CD4-positive, alpha-beta T cell (primary cell): ENCODE measurements at regions not wholly inside any gene's neighbourhood (a gene's known extent, or its start where the extent isn't known, plus 50 kb on each side); places are given as distances from the start of the nearest gene placed in this dataset.

Experiments used
- ATAC-seq: fragments of 200-7000 bp; cut with Tn5 transposase; one replicate; pipeline ENCODE4 v1.10.0; 2022; ENCODE audit warnings: mild to moderate bottlenecking; ENCODE audit not compliant: poor library complexity
- CTCF ChIA-PET: fragments of 350-600 bp; sonication (Branson Sonifier 250); formaldehyde crosslinking; loops from one replicate; lab custom pipeline; 2021; ENCODE audit warnings: antibody characterized with exemption, inconsistent platforms; lab: Charles Lee
- POLR2A ChIA-PET: fragments of 350-600 bp; sonication (Branson Sonifier 250); formaldehyde crosslinking; loops from one replicate; lab custom pipeline; 2021; ENCODE audit warnings: antibody characterized with exemption, inconsistent platforms; lab: Charles Lee
- DNase-seq, 14 experiments: peaks; one replicate each; pipeline ENCODE4 v3.0.0-alpha.2; 2013 to 2020; ENCODE audit warnings: mixed read lengths in 2 of 14
- H3K27ac ChIP-seq, 2 donors: one replicate each; pipeline versions ENCODE4 v1.5.1 to v1.7.0; 2013; ENCODE audit warnings: low read length in 2 of 2, low read depth in 1 of 2, mild to moderate bottlenecking in 1 of 2
- H3K27me3 ChIP-seq, 2 experiments: 1 replicate in 1 of 2; 2 replicates in 1 of 2; pipeline versions ENCODE4 v1.6.1 to v1.7.0; 2013; ENCODE audit warnings: low read length in 2 of 2, control low read depth in 1 of 2, mild to moderate bottlenecking in 1 of 2, moderate library complexity in 1 of 2; ENCODE audit not compliant: insufficient read depth in 2 of 2, control insufficient read depth in 1 of 2
- H3K36me3 ChIP-seq: one replicate; pipeline ENCODE4 v1.6.1; 2013; ENCODE audit warnings: low read length, control low read depth; ENCODE audit not compliant: insufficient read depth
- H3K4me1 ChIP-seq: one replicate; pipeline ENCODE4 v1.6.1; 2013; ENCODE audit warnings: low read length, control low read depth; ENCODE audit not compliant: insufficient read depth
- H3K4me3 ChIP-seq: one replicate; pipeline ENCODE4 v1.5.1; 2013; ENCODE audit warnings: mild to moderate bottlenecking, low read length, moderate library complexity
- H3K9me3 ChIP-seq, 2 experiments: 1 replicate in 1 of 2; 2 replicates in 1 of 2; pipeline versions ENCODE4 v1.6.1 to v1.7.0; 2013; ENCODE audit warnings: low read length in 2 of 2, mild to moderate bottlenecking in 2 of 2, control low read depth in 1 of 2, moderate library complexity in 1 of 2; ENCODE audit not compliant: control insufficient read depth in 1 of 2, insufficient read depth in 1 of 2
- H3K27ac Mint-ChIP-seq: one replicate; pipeline ENCODE4 v1.8.0; 2020; ENCODE audit warnings: mixed read lengths
- H3K27me3 Mint-ChIP-seq: one replicate; pipeline ENCODE4 v1.8.0; 2021; ENCODE audit warnings: mixed read lengths
- H3K36me3 Mint-ChIP-seq: one replicate; pipeline ENCODE4 v1.8.0; 2021; ENCODE audit warnings: low read depth, mixed read lengths
- H3K4me1 Mint-ChIP-seq: one replicate; pipeline ENCODE4 v1.8.0; 2021; ENCODE audit warnings: low read depth, mixed read lengths
- H3K4me3 Mint-ChIP-seq: one replicate; pipeline ENCODE4 v1.8.0; 2020; ENCODE audit warnings: mild to moderate bottlenecking, mixed read lengths
- H3K9me3 Mint-ChIP-seq: one replicate; pipeline ENCODE4 v1.8.0; 2020; ENCODE audit warnings: mixed read lengths
- intact Hi-C, 2 experiments: fragments of 100-400 bp; cut with DNase I in 1 of 2; cut with micrococcal nuclease in 1 of 2; formaldehyde crosslinking; loops; one replicate each; pipeline versions ENCODE4 v1.15.1 to v1.9.0; 2023 to 2025; cut with DNase I, micrococcal nuclease
- TF ChIP-seq, protein P1 (sequence below): fragments of 200-600 bp; IDR thresholded peaks from one replicate; pipeline ENCODE4 v1.8.0; 2022; ENCODE audit warnings: antibody characterized with exemption, mild to moderate bottlenecking

DNA sequence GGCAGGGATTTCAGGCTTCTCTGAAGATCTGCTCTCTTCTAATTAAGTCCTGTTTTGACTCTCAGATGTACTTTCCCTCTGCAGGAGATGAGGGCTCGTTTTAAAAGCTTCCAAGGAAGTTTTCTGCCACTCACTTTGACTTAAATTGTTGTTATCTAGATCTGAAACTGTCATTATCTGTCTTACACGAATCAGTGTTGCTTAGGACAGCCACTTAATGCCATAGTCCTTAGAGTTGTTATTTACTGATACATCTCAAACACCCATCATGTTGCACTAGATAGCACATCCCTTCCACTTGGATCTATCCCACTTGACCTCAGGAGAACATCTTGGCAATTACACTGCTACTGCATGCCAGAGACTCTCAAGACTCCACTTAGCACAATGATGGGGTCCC is 86.9 kb upstream of the FAT3 start:
- Histone ChIP-seq H3K36me3 (no peaks in the 10 kb centered on the region), H3K9me3 (no peaks in the 10 kb centered on the region), H3K27ac (no peak overlapping the region), H3K4me1 (no peaks in the 10 kb centered on the region), H3K27me3 (no peaks in the 10 kb centered on the region), H3K4me3 (no peak overlapping the region)
- H3K27ac Mint-ChIP-seq: no peak overlapping the region
- H3K36me3 Mint-ChIP-seq: no peaks in the 10 kb centered on the region
- POLR2A ChIA-PET: no interaction called here
- no peaks in the 10 kb centered on the region for H3K27me3 Mint-ChIP-seq
- CTCF ChIA-PET: no interaction called here
- TF ChIP-seq, protein P1, sequence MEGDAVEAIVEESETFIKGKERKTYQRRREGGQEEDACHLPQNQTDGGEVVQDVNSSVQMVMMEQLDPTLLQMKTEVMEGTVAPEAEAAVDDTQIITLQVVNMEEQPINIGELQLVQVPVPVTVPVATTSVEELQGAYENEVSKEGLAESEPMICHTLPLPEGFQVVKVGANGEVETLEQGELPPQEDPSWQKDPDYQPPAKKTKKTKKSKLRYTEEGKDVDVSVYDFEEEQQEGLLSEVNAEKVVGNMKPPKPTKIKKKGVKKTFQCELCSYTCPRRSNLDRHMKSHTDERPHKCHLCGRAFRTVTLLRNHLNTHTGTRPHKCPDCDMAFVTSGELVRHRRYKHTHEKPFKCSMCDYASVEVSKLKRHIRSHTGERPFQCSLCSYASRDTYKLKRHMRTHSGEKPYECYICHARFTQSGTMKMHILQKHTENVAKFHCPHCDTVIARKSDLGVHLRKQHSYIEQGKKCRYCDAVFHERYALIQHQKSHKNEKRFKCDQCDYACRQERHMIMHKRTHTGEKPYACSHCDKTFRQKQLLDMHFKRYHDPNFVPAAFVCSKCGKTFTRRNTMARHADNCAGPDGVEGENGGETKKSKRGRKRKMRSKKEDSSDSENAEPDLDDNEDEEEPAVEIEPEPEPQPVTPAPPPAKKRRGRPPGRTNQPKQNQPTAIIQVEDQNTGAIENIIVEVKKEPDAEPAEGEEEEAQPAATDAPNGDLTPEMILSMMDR: no peak
- DNase-seq (no peak), ATAC-seq (no peak)
- H3K4me1 Mint-ChIP-seq: no peaks in the 10 kb centered on the region
- H3K4me3 Mint-ChIP-seq: no peak overlapping the region
- intact Hi-C loops: no loop called here
- H3K9me3 Mint-ChIP-seq: peaks cover 4% of the 10 kb centered on the region

DNA sequence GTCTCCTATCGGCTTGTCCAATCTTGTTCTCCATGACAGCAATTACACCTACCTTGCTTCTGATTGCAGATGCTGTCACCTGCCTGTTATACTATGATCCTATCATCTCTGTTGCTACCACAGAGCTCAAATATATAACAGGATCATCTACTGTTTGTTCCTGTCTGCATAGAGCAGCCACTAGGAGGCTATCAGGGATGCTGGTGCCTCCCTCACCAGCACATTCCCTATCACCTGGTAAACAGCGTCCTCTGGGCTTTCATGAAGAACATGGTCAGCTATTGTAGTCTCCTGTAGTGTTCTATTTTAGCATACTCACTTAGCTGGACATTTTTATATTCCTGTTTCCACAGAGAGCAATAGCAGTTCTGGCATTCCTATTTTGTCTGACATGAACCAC is 87.8 kb upstream of the FAT3 start:
- Histone ChIP-seq H3K9me3 (no peaks in the 10 kb centered on the region), H3K27me3 (no peaks in the 10 kb centered on the region), H3K27ac (no peak overlapping the region), H3K4me1 (no peaks in the 10 kb centered on the region), H3K36me3 (no peaks in the 10 kb centered on the region), H3K4me3 (no peak overlapping the region)
- no peak overlapping the region for H3K27ac Mint-ChIP-seq
- no peaks in the 10 kb centered on the region for H3K36me3 Mint-ChIP-seq
- intact Hi-C loops: no loop called here
- ChIA-PET POLR2A (no interaction called here), CTCF (no interaction called here)
- ATAC-seq: no peak
- TF ChIP-seq, protein P1: no peak
- H3K4me1 Mint-ChIP-seq: no peaks in the 10 kb centered on the region
- H3K27me3 Mint-ChIP-seq: no peaks in the 10 kb centered on the region
- H3K9me3 Mint-ChIP-seq: peaks cover 4% of the 10 kb centered on the region
- no peak for DNase-seq
- no peak overlapping the region for H3K4me3 Mint-ChIP-seq

DNA sequence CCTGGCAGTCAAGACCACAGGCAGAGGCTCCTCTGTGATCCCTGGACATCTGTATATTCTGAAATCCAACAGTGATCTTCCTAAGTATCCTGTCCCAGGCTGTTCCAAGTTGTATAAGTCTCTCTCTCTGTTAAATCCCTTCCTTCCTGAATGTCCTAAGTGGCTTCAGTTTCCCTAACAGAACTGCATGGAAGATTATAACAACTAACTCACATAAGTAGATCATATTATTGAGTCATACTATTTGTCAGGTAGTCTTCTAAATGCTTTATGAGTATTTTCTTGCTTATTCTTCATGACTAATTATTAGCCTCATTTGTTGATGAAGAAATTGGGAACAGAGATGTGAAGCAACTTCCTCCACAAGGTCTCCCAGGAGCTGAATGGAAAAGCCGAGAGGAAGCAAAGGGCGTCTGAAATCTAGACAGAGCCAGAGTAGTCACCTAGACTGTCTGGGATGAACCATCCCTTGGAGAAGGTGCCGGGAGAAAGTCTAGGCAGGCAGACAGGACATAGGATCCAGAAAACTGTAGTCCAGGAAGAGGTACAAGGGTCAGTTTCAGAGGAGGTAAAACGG is 93.2 kb upstream of the FAT3 start:
- Mint-ChIP-seq H3K36me3 (no peaks in the 10 kb centered on the region), H3K27ac (no peak overlapping the region), H3K9me3 (peaks cover 6% of the 10 kb centered on the region), H3K4me3 (no peak overlapping the region), H3K4me1 (no peaks in the 10 kb centered on the region), H3K27me3 (no peaks in the 10 kb centered on the region)
- TF ChIP-seq, protein P1: no peak
- H3K4me1 ChIP-seq: no peaks in the 10 kb centered on the region
- intact Hi-C loops: no loop called here
- ATAC-seq: no peak
- H3K27me3 ChIP-seq: no peaks in the 10 kb centered on the region
- POLR2A ChIA-PET: no interaction called here
- H3K9me3 ChIP-seq: no peaks in the 10 kb centered on the region
- H3K36me3 ChIP-seq: no peaks in the 10 kb centered on the region
- CTCF ChIA-PET: no interaction called here
- H3K4me3 ChIP-seq: no peak overlapping the region
- no peak for DNase-seq
- H3K27ac ChIP-seq: no peak overlapping the region
